ENCODE measurements at regions not wholly inside any gene's neighbourhood (a gene's known extent, or its start where the extent isn't known, plus 50 kb on each side); places are given as distances from the start of the nearest gene placed in this dataset.

DNA sequence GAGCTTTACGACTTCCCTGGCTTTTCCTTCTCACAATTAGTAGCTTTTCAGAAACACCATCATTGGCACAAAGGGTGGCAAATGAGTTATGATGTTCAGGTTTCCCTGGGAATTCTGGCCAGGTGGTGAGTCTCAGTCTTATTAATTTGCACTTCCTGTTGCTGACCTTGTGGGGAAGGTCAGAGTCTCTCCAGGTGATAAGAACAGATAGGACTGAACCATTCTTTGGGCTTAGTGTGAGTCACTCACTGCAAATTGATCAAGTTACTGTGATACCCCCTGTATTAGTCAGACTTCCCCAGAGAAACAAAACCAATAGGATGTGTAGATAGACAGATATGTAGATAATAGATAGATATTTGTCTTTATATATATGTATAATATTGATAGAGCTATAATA, 53.8 kb upstream of the RANBP3L start:
- CTCF ChIA-PET = interaction anchor here (1.3 kb wide), 1 partner anchor 277 kb away, joined by 3 read pairs; no protein-coding TSS in a partner anchor
- no peaks in the 10 kb centered on the region for H3K36me3 Mint-ChIP-seq
- ATAC-seq = no peak
- H3K9me3 Mint-ChIP-seq (ENCODE audit: low read depth) = no peaks in the 10 kb centered on the region
- no peak overlapping the region for H3K27ac Mint-ChIP-seq
- peaks cover 4% of the 10 kb centered on the region for H3K4me1 Mint-ChIP-seq
- DNase-seq = no peak
- H3K27me3 Mint-ChIP-seq = peaks cover 12% of the 10 kb centered on the region
- no peak overlapping the region for H3K4me3 Mint-ChIP-seq

GRCh38 chr5:36356915-36357314, 55.2 kb upstream of the RANBP3L start:
- DNase-seq (no peak), ATAC-seq (no peak)
- H3K4me1 Mint-ChIP-seq = peaks cover 4% of the 10 kb centered on the region
- no peak overlapping the region for H3K27ac Mint-ChIP-seq
- CTCF ChIA-PET = no interaction called here
- H3K27me3 Mint-ChIP-seq = peaks cover 7% of the 10 kb centered on the region
- H3K9me3 Mint-ChIP-seq (ENCODE audit: low read depth) = no peaks in the 10 kb centered on the region
- no peak overlapping the region for H3K4me3 Mint-ChIP-seq
- no peaks in the 10 kb centered on the region for H3K36me3 Mint-ChIP-seq

DNA sequence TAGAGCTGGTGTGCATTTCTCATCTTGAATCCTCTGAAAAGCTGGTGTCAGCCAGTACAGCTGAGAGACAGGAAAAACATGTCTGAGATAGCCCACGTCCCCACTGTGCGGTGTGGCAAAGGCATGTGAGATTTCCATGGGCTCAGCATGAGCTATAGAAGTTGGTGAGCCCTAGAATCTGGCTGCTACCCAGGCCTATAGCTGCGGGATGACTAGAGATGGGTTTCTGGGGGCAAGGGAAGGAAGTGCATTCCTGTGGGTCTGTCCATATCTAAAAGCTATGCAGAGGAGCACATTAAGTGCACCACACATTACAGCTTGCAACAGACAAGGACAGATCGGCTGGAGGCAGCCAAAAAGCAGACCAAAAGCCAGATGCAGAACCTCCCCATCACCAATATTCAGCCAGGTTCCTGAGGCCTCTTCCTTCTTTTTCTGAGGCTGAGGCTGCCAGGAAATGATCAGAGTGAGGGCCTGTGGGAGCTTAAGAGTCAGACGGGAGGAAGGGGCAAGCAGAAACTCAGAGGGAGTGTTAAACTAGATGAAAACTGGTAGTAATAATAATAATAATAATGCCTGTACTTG, 55.8 kb upstream of the RANBP3L start:
- no peak overlapping the region for H3K4me3 Mint-ChIP-seq
- H3K27ac Mint-ChIP-seq = no peak overlapping the region
- DNase-seq = no peak
- peaks cover 6% of the 10 kb centered on the region for H3K27me3 Mint-ChIP-seq
- no peaks in the 10 kb centered on the region for H3K9me3 Mint-ChIP-seq (ENCODE audit: low read depth)
- no peak for ATAC-seq
- CTCF ChIA-PET = no interaction called here
- H3K4me1 Mint-ChIP-seq = peaks cover 4% of the 10 kb centered on the region
- H3K36me3 Mint-ChIP-seq = no peaks in the 10 kb centered on the region

- no peak for ATAC-seq
- no peak for DNase-seq
- CTCF ChIA-PET = no interaction called here
- Mint-ChIP-seq H3K36me3 (no peaks in the 10 kb centered on the region), H3K27ac (no peak overlapping the region), H3K27me3 (peaks cover 5% of the 10 kb centered on the region), H3K9me3 (ENCODE audit: low read depth) (no peaks in the 10 kb centered on the region), H3K4me1 (peaks cover 4% of the 10 kb centered on the region), H3K4me3 (no peak overlapping the region)
Measured at GRCh38 chr5:36359267-36359666, 57.6 kb upstream of the RANBP3L start.

GRCh38 chr5:36360307-36360706, 58.6 kb upstream of the RANBP3L start:
- DNase-seq (no peak), ATAC-seq (no peak)
- Mint-ChIP-seq H3K4me1 (peaks cover 4% of the 10 kb centered on the region), H3K27me3 (peaks cover 5% of the 10 kb centered on the region), H3K9me3 (ENCODE audit: low read depth) (no peaks in the 10 kb centered on the region), H3K36me3 (no peaks in the 10 kb centered on the region), H3K4me3 (no peak overlapping the region), H3K27ac (no peak overlapping the region)
- CTCF ChIA-PET = no interaction called here

DNA sequence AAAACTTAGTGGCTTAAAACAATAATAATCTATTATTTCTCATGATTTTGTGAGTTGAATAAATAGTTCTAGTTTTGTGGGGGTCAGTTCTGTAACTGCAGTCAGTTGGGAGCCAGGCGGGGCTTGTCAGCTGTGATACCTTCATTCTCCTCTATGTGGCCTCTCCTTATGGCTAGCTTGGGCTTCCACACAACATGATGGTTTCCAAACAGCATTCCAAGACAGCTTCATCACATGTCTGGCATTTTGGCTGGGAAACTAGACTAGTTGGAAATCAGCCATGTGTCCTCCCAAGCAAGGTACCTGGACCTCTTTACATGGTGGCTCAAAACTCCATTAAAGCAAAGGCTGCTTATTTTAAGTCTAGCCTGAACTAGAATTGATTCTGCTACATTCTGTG, 61.4 kb upstream of the RANBP3L start:
- Mint-ChIP-seq H3K27me3 (peaks cover 5% of the 10 kb centered on the region), H3K27ac (no peak overlapping the region), H3K4me3 (no peak overlapping the region), H3K4me1 (peaks cover 4% of the 10 kb centered on the region), H3K36me3 (no peaks in the 10 kb centered on the region), H3K9me3 (ENCODE audit: low read depth) (no peaks in the 10 kb centered on the region)
- ATAC-seq (no peak), DNase-seq (no peak)
- CTCF ChIA-PET = no interaction called here

GRCh38 chr5:36363744-36364143, 62.0 kb upstream of the RANBP3L start:
- no peaks in the 10 kb centered on the region for H3K9me3 Mint-ChIP-seq (ENCODE audit: low read depth)
- H3K27ac Mint-ChIP-seq = no peak overlapping the region
- H3K4me3 Mint-ChIP-seq = no peak overlapping the region
- peaks cover 4% of the 10 kb centered on the region for H3K4me1 Mint-ChIP-seq
- ATAC-seq = no peak
- H3K27me3 Mint-ChIP-seq = peaks cover 5% of the 10 kb centered on the region
- no peak for DNase-seq
- no peaks in the 10 kb centered on the region for H3K36me3 Mint-ChIP-seq
- CTCF ChIA-PET = no interaction called here

GRCh38 chr5:36364473-36364872, 62.8 kb upstream of the RANBP3L start:
- CTCF ChIA-PET = no interaction called here
- Mint-ChIP-seq H3K9me3 (ENCODE audit: low read depth) (no peaks in the 10 kb centered on the region), H3K27me3 (peaks cover 5% of the 10 kb centered on the region), H3K4me3 (no peak overlapping the region), H3K27ac (no peak overlapping the region), H3K4me1 (peaks cover 4% of the 10 kb centered on the region), H3K36me3 (no peaks in the 10 kb centered on the region)
- ATAC-seq (no peak), DNase-seq (no peak)

DNA sequence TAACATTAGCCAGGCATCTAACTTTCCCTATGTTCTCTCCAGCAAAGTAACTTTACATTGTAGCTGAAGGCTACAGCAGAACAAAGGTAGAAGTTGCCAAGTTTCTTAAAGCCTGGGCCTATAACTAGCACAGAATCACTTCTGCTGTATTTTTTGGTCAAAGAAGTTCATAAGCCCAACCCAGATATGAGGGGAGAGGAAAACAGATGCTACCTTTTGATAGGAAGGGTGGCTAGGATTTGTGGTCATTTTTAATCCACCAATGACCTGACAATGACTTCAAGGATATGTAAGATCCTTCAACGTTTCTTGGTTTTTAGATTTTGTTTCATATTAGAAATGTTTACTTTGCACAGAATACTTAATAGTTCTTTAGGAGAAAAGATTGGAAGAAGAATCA, 64.2 kb upstream of the RANBP3L start:
- Mint-ChIP-seq H3K4me3 (no peak overlapping the region), H3K27ac (no peak overlapping the region), H3K36me3 (no peaks in the 10 kb centered on the region), H3K4me1 (no peaks in the 10 kb centered on the region), H3K27me3 (peaks cover 5% of the 10 kb centered on the region), H3K9me3 (ENCODE audit: low read depth) (no peaks in the 10 kb centered on the region)
- CTCF ChIA-PET = no interaction called here
- DNase-seq = no peak
- ATAC-seq = no peak

GRCh38 chr5:36366883-36367282, 65.2 kb upstream of the RANBP3L start:
- no peaks in the 10 kb centered on the region for H3K4me1 Mint-ChIP-seq
- DNase-seq (no peak), ATAC-seq (no peak)
- H3K36me3 Mint-ChIP-seq = no peaks in the 10 kb centered on the region
- H3K9me3 Mint-ChIP-seq (ENCODE audit: low read depth) = no peaks in the 10 kb centered on the region
- no peak overlapping the region for H3K4me3 Mint-ChIP-seq
- H3K27ac Mint-ChIP-seq = no peak overlapping the region
- peaks cover 5% of the 10 kb centered on the region for H3K27me3 Mint-ChIP-seq
- CTCF ChIA-PET = no interaction called here

DNA sequence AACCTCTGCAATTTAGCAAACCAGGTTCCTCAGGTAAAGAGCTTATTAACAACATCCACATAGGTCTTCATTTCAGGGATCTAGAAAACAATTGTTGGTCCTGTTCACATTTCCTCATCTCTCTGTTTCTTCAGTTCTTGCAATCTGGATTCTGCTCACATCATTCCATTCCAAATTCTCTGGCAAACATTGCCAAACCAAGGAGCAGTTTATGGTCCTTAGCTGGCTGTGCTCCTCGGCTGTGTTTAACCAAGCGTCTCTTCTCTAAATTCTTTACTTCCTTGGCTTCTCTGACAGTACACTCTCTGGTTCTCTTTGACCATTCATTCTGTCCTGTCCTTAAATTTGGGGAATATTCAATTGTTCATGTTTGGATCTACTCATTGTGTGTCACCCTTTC, 65.8 kb upstream of the RANBP3L start:
- CTCF ChIA-PET = no interaction called here
- DNase-seq (no peak), ATAC-seq (no peak)
- no peaks in the 10 kb centered on the region for H3K9me3 Mint-ChIP-seq (ENCODE audit: low read depth)
- H3K36me3 Mint-ChIP-seq = no peaks in the 10 kb centered on the region
- H3K4me3 Mint-ChIP-seq = no peak overlapping the region
- no peaks in the 10 kb centered on the region for H3K4me1 Mint-ChIP-seq
- H3K27ac Mint-ChIP-seq = no peak overlapping the region
- peaks cover 5% of the 10 kb centered on the region for H3K27me3 Mint-ChIP-seq

GRCh38 chr5:36369219-36369690, 67.6 kb upstream of the RANBP3L start:
- DNase-seq (no peak), ATAC-seq (no peak)
- Mint-ChIP-seq H3K9me3 (ENCODE audit: low read depth) (no peaks in the 10 kb centered on the region), H3K27ac (no peak overlapping the region), H3K27me3 (no peaks in the 10 kb centered on the region), H3K4me1 (no peaks in the 10 kb centered on the region), H3K4me3 (no peak overlapping the region), H3K36me3 (no peaks in the 10 kb centered on the region)
- CTCF ChIA-PET = no interaction called here

GRCh38 chr5:36370073-36370472, 68.4 kb upstream of the RANBP3L start:
- DNase-seq = no peak
- Mint-ChIP-seq H3K36me3 (no peaks in the 10 kb centered on the region), H3K27ac (no peak overlapping the region), H3K4me1 (no peaks in the 10 kb centered on the region), H3K9me3 (ENCODE audit: low read depth) (no peaks in the 10 kb centered on the region), H3K4me3 (no peak overlapping the region), H3K27me3 (no peaks in the 10 kb centered on the region)
- ATAC-seq = no peak
- CTCF ChIA-PET = no interaction called here

- Mint-ChIP-seq H3K36me3 (no peaks in the 10 kb centered on the region), H3K27ac (no peak overlapping the region), H3K4me3 (no peak overlapping the region), H3K9me3 (ENCODE audit: low read depth) (no peaks in the 10 kb centered on the region), H3K4me1 (no peaks in the 10 kb centered on the region), H3K27me3 (no peaks in the 10 kb centered on the region)
- no peak for ATAC-seq
- DNase-seq = no peak
- CTCF ChIA-PET = interaction anchor here (1.1 kb wide), 1 partner anchor 130 kb away, joined by 3 read pairs; the partner anchor contains the start of gene NADK2
Measured at GRCh38 chr5:36371366-36371765, 69.7 kb upstream of the RANBP3L start.

GRCh38 chr5:36373527-36374086, 71.9 kb upstream of the RANBP3L start:
- H3K27ac Mint-ChIP-seq = no peak overlapping the region
- CTCF ChIA-PET = no interaction called here
- DNase-seq (no peak), ATAC-seq (no peak)
- no peaks in the 10 kb centered on the region for H3K27me3 Mint-ChIP-seq
- no peaks in the 10 kb centered on the region for H3K36me3 Mint-ChIP-seq
- no peaks in the 10 kb centered on the region for H3K4me1 Mint-ChIP-seq
- H3K9me3 Mint-ChIP-seq (ENCODE audit: low read depth) = no peaks in the 10 kb centered on the region
- no peak overlapping the region for H3K4me3 Mint-ChIP-seq
